Keratinocyte (primary cell): ENCODE measurements at regions not wholly inside any gene's neighbourhood (a gene's known extent, or its start where the extent isn't known, plus 50 kb on each side); places are given as distances from the start of the nearest gene placed in this dataset.

Experiments
- DNase-seq: peaks from one replicate; pipeline ENCODE4 v3.0.0-alpha.2; 2011; ENCODE audit warnings: low read depth, missing footprints, low spot score
- FAIRE-seq: peaks from 2 replicates; lab custom pipeline; 2011; peaks lifted over from hg19 to GRCh38; lab: Jason Lieb, UNC
- H2AFZ ChIP-seq: 2 replicates; pipeline ENCODE4 v1.6.0; 2012; ENCODE audit warnings: low read length, control low read depth, inconsistent platforms; ENCODE audit not compliant: control insufficient read depth
- H3K27ac ChIP-seq: 2 replicates; pipeline ENCODE4 v1.5.1; 2011; ENCODE audit warnings: low read length; ENCODE audit not compliant: control insufficient read depth, insufficient read depth
- H3K27me3 ChIP-seq: 3 replicates; pipeline ENCODE4 v1.6.0; 2011; ENCODE audit warnings: low read length; ENCODE audit not compliant: control insufficient read depth, insufficient read depth; ENCODE audit errors: extremely low read depth
- H3K36me3 ChIP-seq, 2 experiments: 2 replicates in 1 of 2; 3 replicates in 1 of 2; pipeline ENCODE4 v1.5.1; 2011; ENCODE audit warnings: low read length in 2 of 2, mild to moderate bottlenecking in 1 of 2; ENCODE audit not compliant: control insufficient read depth in 2 of 2, insufficient read depth in 2 of 2; ENCODE audit errors: extremely low read depth in 1 of 2
- H3K4me1 ChIP-seq: 3 replicates; pipeline ENCODE4 v1.5.1; 2011; ENCODE audit warnings: low read length; ENCODE audit not compliant: control insufficient read depth, insufficient read depth; ENCODE audit errors: extremely low read depth
- H3K4me2 ChIP-seq: 3 replicates; pipeline ENCODE4 v1.6.0; 2011; ENCODE audit warnings: low read depth, low read length; ENCODE audit not compliant: control insufficient read depth, insufficient read depth; ENCODE audit errors: extremely low read depth
- H3K4me3 ChIP-seq, 3 experiments: fragments of 200-600 bp in 1 of 3; sonication (generic) in 1 of 3; 2 replicates in 2 of 3; 3 replicates in 1 of 3; pipeline ENCODE4 v1.5.1; 2011 to 2016; ENCODE audit warnings: low read length in 3 of 3, mild to moderate bottlenecking in 3 of 3, control low read depth in 2 of 3, inconsistent platforms in 1 of 3, low read depth in 1 of 3, mixed read lengths in 1 of 3, mixed run types in 1 of 3, moderate library complexity in 1 of 3; ENCODE audit not compliant: control insufficient read depth in 2 of 3, insufficient read depth in 2 of 3; ENCODE audit errors: extremely low read depth in 1 of 3
- H3K79me2 ChIP-seq: 2 replicates; pipeline ENCODE4 v1.6.0; 2012; ENCODE audit warnings: low read length; ENCODE audit not compliant: control insufficient read depth, insufficient read depth
- H3K9ac ChIP-seq: 3 replicates; pipeline ENCODE4 v1.6.0; 2011; ENCODE audit warnings: low read length; ENCODE audit not compliant: control insufficient read depth, insufficient read depth; ENCODE audit errors: extremely low read depth
- H3K9me1 ChIP-seq: 3 replicates; pipeline ENCODE4 v1.6.0; 2011; ENCODE audit warnings: low read length; ENCODE audit not compliant: control insufficient read depth, insufficient read depth; ENCODE audit errors: extremely low read depth
- H3K9me3 ChIP-seq: 2 replicates; pipeline ENCODE4 v1.5.1; 2012; ENCODE audit warnings: low read depth, low read length; ENCODE audit not compliant: control insufficient read depth
- H4K20me1 ChIP-seq: 3 replicates; pipeline ENCODE4 v1.6.0; 2011; ENCODE audit warnings: low read length; ENCODE audit not compliant: control insufficient read depth, insufficient read depth; ENCODE audit errors: extremely low read depth
- CTCF ChIP-seq, 3 experiments: IDR thresholded peaks in 1 of 3; conservative IDR thresholded peaks in 1 of 3; optimal IDR thresholded peaks in 1 of 3; 2 replicates in 2 of 3; 3 replicates in 1 of 3; pipeline versions ENCODE3 to v1.5.1; 2011; ENCODE audit warnings: low read length in 3 of 3, mild to moderate bottlenecking in 3 of 3, moderate library complexity in 2 of 3, control low read depth in 1 of 3, inconsistent platforms in 1 of 3; ENCODE audit not compliant: insufficient read depth in 2 of 3; ENCODE audit errors: extremely low read depth in 1 of 3
- EZH2 ChIP-seq: IDR thresholded peaks from one replicate; pipeline ENCODE4 v1.6.1; 2012; ENCODE audit warnings: inconsistent platforms, mild to moderate bottlenecking, low read length, moderate library complexity
- dilution Hi-C: fragments of 300-500 bp; cut with MboI; formaldehyde crosslinking; loops from one replicate; pipeline ENCODE4 v1.7.0; 2020; ENCODE audit warnings: low sequenced_read_pairs; ENCODE audit not compliant: extremely low pct_ligation_motif_present

GRCh38 chr2:2573205-2573604, 242.1 kb upstream of the MYT1L start:
- Histone ChIP-seq H3K4me1 (no peaks in the 10 kb centered on the region), H3K36me3 (no peaks in the 10 kb centered on the region), H3K4me3 (no peak overlapping the region), H3K9me1 (no peaks in the 10 kb centered on the region), H3K9ac (no peak overlapping the region), H3K9me3 (peaks cover 18% of the 10 kb centered on the region), H4K20me1 (no peaks in the 10 kb centered on the region), H3K4me2 (no peak overlapping the region), H3K79me2 (no peaks in the 10 kb centered on the region), H3K27ac (no peak overlapping the region), H2AFZ (no peak overlapping the region), H3K27me3 (no peaks in the 10 kb centered on the region)
- TF ChIP-seq EZH2, result no peak
- FAIRE-seq (no peak), DNase-seq (no peak)
- dilution Hi-C loops, result no loop called here

GRCh38 chr2:2572393-2573204, 241.5 kb upstream of the MYT1L start:
- Histone ChIP-seq H3K4me3 (no peak overlapping the region), H3K4me2 (no peak overlapping the region), H3K27me3 (no peaks in the 10 kb centered on the region), H2AFZ (no peak overlapping the region), H4K20me1 (no peaks in the 10 kb centered on the region), H3K79me2 (no peaks in the 10 kb centered on the region), H3K9me1 (no peaks in the 10 kb centered on the region), H3K9ac (no peak overlapping the region), H3K4me1 (no peaks in the 10 kb centered on the region), H3K27ac (no peak overlapping the region), H3K36me3 (no peaks in the 10 kb centered on the region), H3K9me3 (peaks cover 18% of the 10 kb centered on the region)
- TF ChIP-seq EZH2, result no peak
- TF ChIP-seq CTCF (optimal IDR thresholded peaks at IDR 0.05 in 1 of 3, IDR thresholded peaks at IDR 0.05 in 1 of 3, conservative IDR thresholded peaks at IDR 0.05 in 1 of 3; ENCODE audit: extremely low read depth in 1 of 3, insufficient read depth in 2 of 3, low read length in 3 of 3), result no peak
- FAIRE-seq (no peak), DNase-seq (no peak)
- dilution Hi-C loops, result no loop called here
